HG02970 (cell line): ENCODE measurements at regions not wholly inside any gene's neighbourhood (a gene's known extent, or its start where the extent isn't known, plus 50 kb on each side); places are given as distances from the start of the nearest gene placed in this dataset.
A peak's percentile ranks its signal among the peaks of the same experiment; 100 is the strongest.
"Not testable (repeated sequence)": the region's sequence is repeated elsewhere in the genome, so short reads cannot be mapped to it uniquely, and the experiment has no call there.

Experiments
- ATAC-seq: cut with Tn5 transposase; IDR thresholded peaks from one replicate; pipeline ENCODE4 v1.9.1; 2021; ENCODE audit warnings: mild to moderate bottlenecking, moderate library complexity, moderate number of reproducible peaks; ENCODE audit not compliant: unreplicated experiment, low FRiP score

DNA sequence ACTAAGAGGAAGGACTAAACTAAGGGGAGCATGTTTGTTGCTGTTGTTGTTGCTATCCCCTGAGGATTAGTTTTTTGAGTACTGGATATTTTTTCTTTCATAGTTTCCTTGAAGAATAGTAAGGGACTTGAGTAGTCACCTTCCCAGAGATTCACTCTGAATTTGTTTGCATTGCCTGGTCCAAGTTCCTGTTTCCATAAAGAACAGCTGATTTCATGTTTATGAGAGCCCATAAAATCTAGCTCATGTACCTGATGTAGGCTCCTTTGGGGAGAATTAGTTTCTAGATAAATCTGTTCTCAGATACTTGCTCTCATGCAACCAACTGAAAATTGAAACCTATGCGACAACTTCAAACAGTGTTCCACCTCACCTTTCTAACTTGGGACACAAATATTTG is 464.4 kb upstream of the MBL2 start:
- ATAC-seq: no peak

DNA sequence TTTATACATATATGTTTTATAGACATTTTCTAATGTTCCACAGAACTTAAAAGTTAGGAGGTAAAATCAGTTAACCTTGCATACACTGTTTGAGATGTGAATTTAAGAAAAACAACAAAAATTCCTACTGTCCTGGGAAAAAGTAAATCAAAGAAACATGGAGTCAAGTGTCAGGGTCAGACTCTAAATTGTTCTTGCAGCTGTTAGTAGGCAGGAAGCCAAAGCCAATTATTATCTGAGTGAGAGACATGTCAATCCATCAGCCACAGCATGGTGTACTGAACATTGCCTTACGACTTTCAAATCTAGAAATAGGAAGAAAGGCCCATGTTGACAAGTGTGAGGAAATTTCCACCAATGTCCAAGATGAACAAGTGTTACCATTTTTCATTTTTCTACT is 461.2 kb upstream of the MBL2 start:
- ATAC-seq: no peak

DNA sequence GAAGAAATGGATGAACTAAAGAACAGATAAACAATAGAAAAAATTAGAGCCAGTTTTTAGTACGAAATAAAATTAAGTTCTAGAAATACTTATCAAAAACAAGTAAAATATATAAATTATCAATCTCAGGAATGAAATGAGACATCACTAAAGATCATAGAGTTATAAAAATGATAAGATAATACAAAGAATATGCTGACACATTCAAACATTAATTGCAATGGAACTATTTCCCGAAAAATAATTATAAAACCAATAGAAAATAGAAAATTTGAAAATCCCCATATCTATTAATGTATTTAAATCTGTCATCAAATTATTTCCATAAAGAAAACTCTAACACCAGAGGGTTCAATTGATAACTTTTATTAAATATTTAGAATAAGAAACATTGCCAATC is 458.1 kb upstream of the MBL2 start:
- ATAC-seq: no peak

DNA sequence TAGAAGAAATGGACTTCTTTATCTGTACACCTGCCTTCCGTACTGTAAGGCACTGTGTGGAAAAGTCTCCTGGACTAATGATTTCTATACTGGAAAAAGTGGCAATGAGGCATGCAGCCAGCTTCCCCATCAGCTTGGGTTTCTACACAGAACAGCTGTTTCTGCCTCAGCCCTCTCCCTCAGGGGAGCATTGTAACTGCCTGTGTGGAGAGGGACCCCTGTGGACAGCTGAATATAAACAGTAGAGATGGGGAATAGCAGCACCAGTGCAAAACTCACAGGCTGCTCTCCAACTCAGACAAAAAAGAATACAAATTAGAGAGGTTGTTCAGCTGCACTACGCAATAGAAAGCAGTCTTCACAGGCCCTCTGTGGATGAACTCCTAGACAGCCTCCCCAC is 451.3 kb upstream of the MBL2 start:
- no peak for ATAC-seq

DNA sequence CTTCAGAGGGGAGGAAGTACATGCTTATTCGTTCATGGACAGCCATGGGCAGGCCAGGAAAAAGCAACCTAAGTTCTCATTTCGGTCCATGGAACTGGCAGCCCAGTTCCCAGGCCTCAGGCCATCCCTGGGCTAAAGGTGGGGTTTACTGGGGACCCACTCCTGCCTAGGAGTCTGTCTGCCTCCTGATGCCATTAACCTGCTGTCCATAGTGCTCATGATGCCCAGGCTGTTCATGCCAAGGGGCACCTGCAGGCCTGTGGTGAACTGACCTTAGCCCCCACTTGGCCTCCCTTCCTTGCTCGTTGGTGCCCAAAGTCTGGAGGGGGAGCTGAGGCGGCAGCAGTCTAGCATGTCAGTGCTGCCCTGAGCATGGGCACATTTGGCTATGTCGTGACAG is 450.2 kb upstream of the MBL2 start:
- ATAC-seq: no peak

DNA sequence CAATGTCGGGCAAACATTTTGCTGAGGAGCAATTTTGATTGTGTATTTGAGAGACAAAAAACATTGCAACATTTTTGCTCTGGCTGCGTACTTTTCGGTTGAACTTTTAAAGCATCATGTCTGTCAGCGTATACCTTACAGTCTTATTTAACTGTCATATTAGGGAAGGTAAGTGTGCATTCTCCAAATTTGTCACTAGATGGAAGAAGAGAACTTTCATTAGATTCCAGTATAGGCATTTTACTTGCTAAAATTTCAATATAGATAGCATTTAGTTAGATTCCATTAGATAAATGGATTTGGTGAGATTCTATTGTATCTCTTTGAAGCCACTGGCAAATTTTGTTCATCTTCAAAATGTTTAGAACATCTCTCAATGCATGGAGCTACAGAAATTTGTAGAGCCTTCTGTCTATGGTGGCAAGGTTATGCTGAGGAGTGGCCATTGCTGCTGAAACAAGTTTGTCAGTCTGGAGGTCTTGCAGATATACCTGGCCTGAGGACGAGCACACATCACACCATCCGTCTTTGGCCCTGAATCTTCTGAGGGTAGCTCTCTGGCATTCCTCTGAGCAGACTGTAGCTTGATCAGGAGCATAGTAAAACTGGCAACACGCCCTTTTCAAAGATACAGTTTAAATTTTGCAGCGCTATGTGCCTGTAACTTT is 437.5 kb upstream of the MBL2 start:
- ATAC-seq: no peak

DNA sequence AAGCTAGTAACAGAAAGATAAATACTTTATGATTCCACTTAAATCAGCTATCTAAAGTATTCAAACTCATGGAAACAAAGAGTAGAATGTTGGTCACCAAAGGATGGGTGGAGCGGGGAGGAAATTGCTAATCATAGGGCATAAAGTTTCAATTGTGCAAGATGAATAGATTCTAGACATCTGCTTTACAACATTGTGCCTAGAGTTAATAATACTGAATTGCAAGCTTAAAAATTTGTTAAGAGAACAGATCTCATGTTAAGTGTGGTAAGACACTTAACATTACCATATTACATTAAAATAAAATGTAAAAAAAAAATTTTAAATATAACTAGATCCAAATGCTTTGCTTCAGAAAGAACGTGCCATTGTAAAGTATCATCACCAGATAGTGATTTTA is 411.1 kb upstream of the MBL2 start:
- no peak for ATAC-seq

DNA sequence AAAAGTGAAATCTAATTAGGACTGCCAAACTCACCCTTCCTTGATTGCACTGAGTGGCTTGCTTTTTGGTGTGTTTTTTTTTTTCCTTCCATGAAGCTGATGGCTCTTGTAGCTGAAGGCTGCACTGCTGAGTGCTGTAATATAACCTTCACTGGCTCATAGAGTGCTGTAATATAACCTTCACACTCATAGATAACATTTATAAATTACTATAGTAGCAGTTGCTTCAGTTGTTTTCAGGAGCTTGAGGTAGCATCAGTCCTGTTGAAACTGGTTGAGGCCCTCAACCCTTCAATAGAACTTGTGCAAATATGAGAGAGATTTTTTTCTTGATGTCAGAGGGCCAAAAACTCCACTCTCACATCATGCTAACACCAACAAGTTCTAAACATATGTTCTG is 404.9 kb upstream of the MBL2 start:
- no peak for ATAC-seq

DNA sequence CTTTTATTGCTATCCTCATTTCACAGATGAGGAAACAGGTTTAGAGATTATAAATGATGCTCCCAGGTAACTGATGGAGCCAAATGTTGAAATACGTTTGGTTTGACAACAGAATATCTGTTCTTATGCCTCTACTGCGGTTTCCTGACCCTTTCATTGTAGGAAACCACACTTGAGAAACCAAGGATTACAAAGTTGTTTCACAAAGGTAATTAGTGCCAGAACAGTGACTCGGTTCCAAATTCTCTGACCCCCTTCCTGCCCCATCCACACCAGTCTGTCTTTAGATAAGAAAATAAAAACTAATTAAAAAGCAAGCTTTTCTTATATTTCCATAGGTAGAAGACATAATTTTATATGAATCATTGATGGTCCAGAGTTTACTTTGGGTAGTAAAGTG is 393.7 kb upstream of the MBL2 start:
- no peak for ATAC-seq

DNA sequence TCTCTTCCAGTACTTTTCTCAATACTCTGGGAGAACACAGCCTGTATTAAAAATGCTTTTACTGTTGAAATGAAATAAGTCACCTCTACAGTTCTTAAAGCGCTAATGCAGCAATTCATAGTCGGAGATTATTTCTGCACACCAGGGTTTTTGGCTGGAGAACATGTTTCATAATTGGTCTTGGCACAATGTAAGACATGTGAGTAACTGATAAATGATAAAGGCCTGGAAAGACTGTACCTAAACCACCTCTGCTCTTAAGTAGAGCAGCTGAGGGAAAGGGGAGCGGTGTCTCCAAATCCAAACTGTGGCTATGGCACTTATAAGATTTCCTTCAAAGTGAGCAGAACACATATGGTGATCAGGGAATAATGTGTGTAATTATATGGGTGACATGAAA is 390.3 kb upstream of the MBL2 start:
- no peak for ATAC-seq

DNA sequence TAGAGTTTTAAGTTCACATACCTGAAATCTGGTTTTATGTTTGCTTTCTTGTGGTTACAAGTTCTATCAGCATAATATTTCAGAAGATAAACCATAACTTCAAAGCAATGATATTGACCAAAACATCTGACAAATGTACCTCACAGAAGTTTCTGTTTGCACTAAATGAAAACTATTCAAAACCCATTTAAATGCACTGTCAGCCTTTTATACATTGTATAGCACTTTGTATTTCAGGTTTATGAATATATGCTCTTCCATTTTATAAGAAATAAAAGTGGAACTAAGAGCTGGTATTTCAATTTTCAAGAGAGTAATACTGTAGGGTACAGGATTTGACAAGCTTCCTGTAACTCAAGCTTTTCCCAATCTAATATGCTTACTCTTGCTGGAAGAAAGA is 388.6 kb upstream of the MBL2 start:
- ATAC-seq: no peak

DNA sequence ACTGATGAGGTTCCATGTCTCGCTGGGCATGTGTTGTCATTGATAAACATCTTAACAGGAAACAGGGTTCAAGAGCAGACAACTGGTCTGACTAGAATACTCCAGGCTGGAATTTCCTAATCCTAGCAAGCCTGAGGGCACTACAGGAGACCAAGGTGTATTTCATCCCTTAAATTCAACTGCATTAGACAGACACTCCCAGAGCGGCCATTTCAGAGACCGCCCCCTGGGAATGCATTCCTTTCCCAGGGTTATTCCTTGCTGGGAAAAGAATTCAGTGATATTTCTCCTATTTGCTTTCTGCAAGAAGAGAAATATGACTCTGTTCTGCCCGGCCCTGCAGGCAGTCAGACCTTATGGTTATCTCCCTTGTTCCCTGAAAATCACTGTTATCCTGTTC is 383.1 kb upstream of the MBL2 start:
- ATAC-seq: not testable (repeated sequence)

DNA sequence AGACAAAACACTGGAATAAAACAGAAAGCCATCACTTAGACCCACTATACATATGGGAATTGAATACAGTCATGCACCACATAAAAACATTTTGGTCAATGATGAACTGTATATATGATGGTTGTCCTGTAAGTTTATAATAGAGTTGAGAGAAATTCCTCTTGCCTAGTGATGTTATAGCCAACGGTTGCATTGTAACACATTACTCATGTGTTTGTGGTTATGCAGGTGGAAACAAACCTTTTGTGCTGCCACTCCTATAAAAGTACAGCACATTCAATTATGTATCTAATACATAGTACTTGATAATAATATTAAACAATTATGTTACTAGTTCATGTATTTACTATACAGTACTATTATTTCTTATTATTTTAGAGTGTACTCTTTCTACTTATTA is 381.2 kb upstream of the MBL2 start:
- no peak for ATAC-seq

DNA sequence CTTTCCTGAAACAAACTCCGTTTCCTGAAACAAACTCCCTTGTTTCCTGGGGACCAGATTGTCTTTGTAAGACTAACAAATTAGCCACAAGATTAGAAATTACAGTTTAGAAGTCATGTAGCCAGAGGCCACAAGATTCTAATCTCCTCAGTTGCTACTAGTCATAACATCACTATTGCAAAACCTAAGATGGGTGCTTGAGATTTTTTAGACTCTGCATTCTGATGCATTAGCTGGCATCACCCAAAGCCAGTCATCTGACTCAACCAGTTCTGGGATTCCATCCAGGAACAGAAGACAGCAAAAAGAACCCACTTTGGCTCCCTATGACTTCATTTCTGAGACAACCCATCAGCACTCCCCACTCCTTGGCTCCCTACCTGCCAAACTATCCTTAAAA is 367.9 kb upstream of the MBL2 start:
- no peak for ATAC-seq

DNA sequence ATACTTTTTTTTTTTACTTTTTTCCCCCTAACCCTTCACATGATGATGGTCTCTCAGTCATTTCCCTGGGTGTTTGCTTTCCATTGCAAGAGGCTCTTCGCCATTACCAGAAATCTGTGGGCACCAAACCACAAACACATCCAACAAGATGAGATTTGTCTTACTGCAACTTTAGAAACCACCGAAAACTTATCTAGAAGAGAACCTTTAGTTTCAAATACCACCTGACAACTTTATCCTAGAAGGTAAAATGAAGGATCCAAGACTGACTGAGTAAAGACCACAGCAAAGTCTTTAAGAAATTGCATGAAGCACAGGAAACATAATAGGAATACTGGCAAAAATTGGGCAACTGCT is 363.3 kb upstream of the MBL2 start:
- ATAC-seq: no peak

DNA sequence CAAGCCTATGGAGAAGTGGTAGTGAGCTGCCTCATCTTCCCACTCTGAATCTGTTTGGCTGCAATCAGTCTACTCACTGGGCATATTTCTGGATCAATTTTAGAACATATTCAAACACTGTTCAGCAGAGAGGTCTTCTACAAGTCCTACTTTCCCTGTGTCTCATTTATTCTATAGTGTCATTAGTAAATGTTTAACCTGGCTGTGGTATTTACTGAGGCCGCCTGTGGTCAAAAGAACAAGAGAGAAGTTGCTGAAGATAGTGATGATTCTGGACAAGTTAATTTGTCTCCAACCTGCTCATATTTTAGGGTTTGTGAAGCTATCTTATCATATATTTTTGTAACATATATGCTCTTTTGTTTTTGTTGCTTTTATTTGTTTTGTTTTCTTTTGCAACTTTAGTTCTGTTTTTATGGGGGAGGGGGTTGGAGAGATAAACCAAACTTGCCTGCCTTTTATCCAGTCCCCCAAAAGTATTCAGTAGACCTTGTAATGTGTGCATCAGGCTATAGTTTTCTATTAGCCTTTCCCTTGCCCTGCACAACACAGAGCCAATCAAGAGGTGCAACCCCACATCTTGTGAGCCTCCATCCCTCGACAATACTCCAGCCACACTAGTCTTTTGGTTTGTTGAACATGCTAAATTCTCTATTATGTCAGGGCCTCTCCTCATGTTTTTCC is 362.8 kb upstream of the MBL2 start:
- ATAC-seq: peak; percentile 91

DNA sequence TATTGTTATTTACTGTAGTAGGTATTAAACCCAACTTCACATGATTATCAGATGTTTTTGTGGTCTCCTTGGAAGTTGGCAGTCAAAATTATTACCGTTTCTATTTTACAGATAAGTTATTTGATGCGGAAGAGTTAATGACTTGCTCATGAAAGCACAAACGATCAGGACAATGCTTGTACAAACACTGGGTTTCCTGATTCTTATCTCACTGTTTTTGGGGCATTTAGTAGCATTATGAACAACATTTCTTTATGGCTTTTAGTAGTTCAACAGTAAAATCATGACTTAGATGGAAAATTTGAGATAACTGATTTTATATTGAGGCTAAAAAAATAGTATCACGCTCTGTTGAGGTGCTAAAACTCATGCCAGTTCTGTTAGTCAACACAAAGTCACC is 361.5 kb upstream of the MBL2 start:
- no peak for ATAC-seq

DNA sequence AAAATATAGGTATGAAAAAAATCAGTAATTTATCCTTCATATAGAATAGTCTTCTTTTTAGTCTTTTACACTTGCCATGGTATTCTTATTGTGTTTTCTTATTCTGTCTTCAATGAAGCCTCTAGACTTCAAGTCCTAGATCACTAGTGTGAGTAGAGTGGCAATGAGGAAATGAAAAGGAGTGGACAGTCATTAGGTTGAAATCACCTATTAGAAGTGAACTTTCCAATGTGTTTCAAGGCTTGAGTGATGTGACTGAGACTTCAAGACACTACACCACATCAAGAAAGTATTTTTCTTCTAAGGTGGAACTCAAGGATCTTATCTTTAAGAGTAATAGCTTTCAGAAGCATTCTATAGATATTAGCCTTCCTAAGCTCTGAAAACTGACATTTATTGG is 357.8 kb upstream of the MBL2 start:
- no peak for ATAC-seq

DNA sequence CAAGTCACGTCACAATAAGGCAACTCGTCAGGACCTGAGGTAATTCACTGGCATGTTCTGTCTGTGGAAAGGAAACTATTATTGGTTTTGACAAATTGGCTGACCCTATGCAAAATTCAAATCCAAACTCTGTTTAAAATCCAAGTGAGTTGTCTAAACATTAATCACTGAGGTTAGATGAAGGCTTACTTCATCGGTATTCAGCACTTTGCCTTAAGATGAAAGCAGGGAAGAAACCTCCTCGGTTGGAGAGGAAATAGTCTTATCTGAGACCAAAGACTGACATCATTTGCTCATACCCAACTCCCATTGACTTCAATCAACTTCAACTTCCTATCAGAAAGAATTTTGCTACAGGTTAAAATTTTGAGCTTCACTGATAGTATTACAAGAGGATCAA is 355.1 kb upstream of the MBL2 start:
- ATAC-seq: no peak

DNA sequence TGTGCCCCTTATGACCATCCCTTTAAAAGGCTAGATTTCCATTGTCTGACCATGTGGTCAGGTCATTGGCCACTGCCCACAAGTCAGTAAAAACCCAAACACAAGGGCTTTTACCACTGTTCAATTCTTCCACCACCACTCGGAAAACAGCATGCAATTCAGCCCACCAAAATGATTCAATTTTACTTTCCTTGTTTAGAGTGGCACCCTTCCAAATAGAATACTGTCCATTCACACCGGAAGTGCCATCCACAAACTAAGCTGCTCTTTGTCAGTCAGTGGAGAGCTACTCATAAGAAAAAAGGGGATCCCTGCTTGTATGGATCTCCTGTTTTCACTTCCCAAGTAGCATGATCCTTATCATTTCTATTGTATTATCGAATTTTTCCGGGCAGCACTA is 350.7 kb upstream of the MBL2 start:
- ATAC-seq: no peak

DNA sequence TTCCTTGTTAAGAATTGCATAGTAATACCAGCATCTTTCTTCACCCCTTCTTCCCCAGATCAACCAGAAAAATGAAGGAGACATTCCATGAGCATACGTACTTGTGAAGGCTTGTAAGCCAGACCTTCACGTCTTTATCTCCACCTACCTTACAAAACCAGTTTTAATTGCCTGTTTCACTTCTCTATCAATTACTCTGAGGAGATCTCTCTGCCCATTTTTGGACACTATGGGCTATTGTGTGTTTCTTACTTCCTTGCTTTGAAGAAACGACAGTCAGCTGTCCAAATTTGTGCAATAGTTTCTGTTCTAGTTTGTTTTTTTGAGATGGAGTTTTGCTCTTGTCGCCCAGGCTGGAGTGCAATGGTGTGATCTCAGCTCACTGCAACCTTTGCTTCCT is 349.7 kb upstream of the MBL2 start:
- ATAC-seq: no peak

DNA sequence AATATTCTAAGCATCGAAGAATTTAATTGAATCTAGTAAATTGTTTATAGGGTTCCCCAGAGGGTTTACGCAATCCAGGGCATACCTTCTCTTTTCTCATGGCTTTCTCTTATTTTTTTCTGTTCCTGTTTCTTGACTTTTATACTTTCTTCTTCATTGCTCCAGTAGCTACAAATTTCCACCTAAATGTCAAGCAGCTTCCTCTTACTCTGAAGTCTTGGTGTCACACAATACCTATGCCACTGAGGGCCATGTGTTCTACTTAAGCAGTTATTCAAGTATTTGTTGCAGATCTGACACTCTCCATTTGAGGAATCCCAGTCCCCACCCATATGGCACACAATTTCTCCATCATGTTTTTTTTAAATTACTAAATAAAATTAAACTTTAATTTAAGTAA is 343.1 kb upstream of the MBL2 start:
- no peak for ATAC-seq

DNA sequence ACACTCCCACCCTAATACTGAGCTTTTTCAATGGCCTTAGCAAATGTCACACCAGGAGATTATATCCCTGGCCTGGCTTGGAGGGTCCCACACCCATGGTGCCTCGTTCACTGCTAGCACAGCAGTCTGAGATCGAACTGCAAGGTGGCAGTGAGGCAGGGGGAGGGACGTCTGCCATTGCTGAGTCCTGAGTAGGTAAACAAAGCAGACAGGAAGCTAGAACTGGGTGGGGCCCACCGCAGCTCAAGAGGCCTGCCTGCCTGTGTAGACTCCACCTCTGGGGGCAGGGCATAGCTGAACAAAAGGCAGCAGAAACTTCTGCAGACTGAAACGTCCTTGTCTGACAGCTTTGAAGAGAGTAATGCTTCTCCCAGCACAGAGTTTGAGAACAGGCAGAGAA is 338.9 kb upstream of the MBL2 start:
- ATAC-seq: no peak
